ENCODE measurements at regions not wholly inside any gene's neighbourhood (a gene's known extent, or its start where the extent isn't known, plus 50 kb on each side); places are given as distances from the start of the nearest gene placed in this dataset.
"Not testable (repeated sequence)": the region's sequence is repeated elsewhere in the genome, so short reads cannot be mapped to it uniquely, and the experiment has no call there.

GRCh38 chr9:36471359-36471758 lies 71.3 kb upstream of the RNF38 start:
- DNase-seq, result no peak
- Histone ChIP-seq H3K36me3 (no peaks in the 10 kb centered on the region; the same call in 1 of the 2 replicates), H3K27me3 (ENCODE audit: insufficient read depth, low read depth, severe bottlenecking) (no peaks in the 10 kb centered on the region), H3K4me3 (ENCODE audit: low read depth, low read length) (no peak overlapping the region), H3K27ac (no peak overlapping the region), H3K9me3 (ENCODE audit: severe bottlenecking) (no peaks in the 10 kb centered on the region)
- no peak for TF ChIP-seq CTCF (IDR thresholded peaks at IDR 0.05; ENCODE audit: low read depth, low read length)

GRCh38 chr9:36470643-36471290 lies 70.7 kb upstream of the RNF38 start:
- Histone ChIP-seq H3K27ac (no peak overlapping the region), H3K4me3 (ENCODE audit: low read depth, low read length) (no peak overlapping the region), H3K9me3 (ENCODE audit: severe bottlenecking) (no peaks in the 10 kb centered on the region), H3K36me3 (no peaks in the 10 kb centered on the region; the same call in 1 of the 2 replicates), H3K27me3 (ENCODE audit: insufficient read depth, low read depth, severe bottlenecking) (no peaks in the 10 kb centered on the region)
- DNase-seq, result no peak
- TF ChIP-seq CTCF (IDR thresholded peaks at IDR 0.05; ENCODE audit: low read depth, low read length), result no peak

- no peak for TF ChIP-seq CTCF (IDR thresholded peaks at IDR 0.05; ENCODE audit: low read depth, low read length)
- H3K36me3 ChIP-seq, result peaks cover 5% of the 10 kb centered on the region; the same call in 1 of the 2 replicates
- no peaks in the 10 kb centered on the region for H3K9me3 ChIP-seq (ENCODE audit: severe bottlenecking)
- no peak overlapping the region for H3K27ac ChIP-seq
- no peak for DNase-seq
- H3K4me3 ChIP-seq (ENCODE audit: low read depth, low read length), result no peak overlapping the region
- H3K27me3 ChIP-seq (ENCODE audit: insufficient read depth, low read depth, severe bottlenecking), result no peaks in the 10 kb centered on the region
These were observed 63.4 kb upstream of the RNF38 start for GRCh38 chr9:36463467-36463866.

GRCh38 chr9:36462245-36462644 lies 62.2 kb upstream of the RNF38 start:
- DNase-seq, result no peak
- TF ChIP-seq CTCF (IDR thresholded peaks at IDR 0.05; ENCODE audit: low read depth, low read length), result no peak
- H3K9me3 ChIP-seq (ENCODE audit: severe bottlenecking), result no peaks in the 10 kb centered on the region

GRCh38 chr9:36461323-36461722 lies 61.3 kb upstream of the RNF38 start:
- no peak overlapping the region for H3K4me3 ChIP-seq (ENCODE audit: low read depth, low read length)
- no peaks in the 10 kb centered on the region for H3K9me3 ChIP-seq (ENCODE audit: severe bottlenecking)
- peaks cover 5% of the 10 kb centered on the region; the same call in 1 of the 2 replicates for H3K36me3 ChIP-seq
- TF ChIP-seq CTCF (IDR thresholded peaks at IDR 0.05; ENCODE audit: low read depth, low read length), result no peak
- H3K27me3 ChIP-seq (ENCODE audit: insufficient read depth, low read depth, severe bottlenecking), result no peaks in the 10 kb centered on the region
- DNase-seq, result no peak
- H3K27ac ChIP-seq, result no peak overlapping the region

More at GRCh38 chr9:36462245-36462644, 62.2 kb upstream of the RNF38 start:
- Histone ChIP-seq H3K36me3 (peaks cover 5% of the 10 kb centered on the region; the same call in 1 of the 2 replicates), H3K27me3 (ENCODE audit: insufficient read depth, low read depth, severe bottlenecking) (no peaks in the 10 kb centered on the region), H3K4me3 (ENCODE audit: low read depth, low read length) (no peak overlapping the region), H3K27ac (no peak overlapping the region)

- DNase-seq; H3K9me3 ChIP-seq (ENCODE audit: severe bottlenecking); H3K36me3 ChIP-seq; H3K4me3 ChIP-seq (ENCODE audit: low read depth, low read length); H3K27ac ChIP-seq; H3K27me3 ChIP-seq (ENCODE audit: insufficient read depth, low read depth, severe bottlenecking): not testable (repeated sequence)
These were observed 58.4 kb upstream of the RNF38 start for GRCh38 chr9:36458430-36458915.
